Mesenchymal stem cell (in vitro differentiated cells and primary cell): ENCODE measurements at regions not wholly inside any gene's neighbourhood (a gene's known extent, or its start where the extent isn't known, plus 50 kb on each side); places are given as distances from the start of the nearest gene placed in this dataset.

Experiments used
- DNase-seq: peaks from one replicate; pipeline ENCODE4 v3.0.0-alpha.2; 2013
- H2AFZ ChIP-seq: one replicate; pipeline ENCODE4 v1.6.1; 2013; ENCODE audit warnings: low read depth, mild to moderate bottlenecking, control low read depth, inconsistent platforms, low read length, moderate library complexity
- H2AK5ac ChIP-seq: 2 replicates; pipeline ENCODE4 v1.6.1; 2013; ENCODE audit warnings: low read length, moderate library complexity, mild to moderate bottlenecking, inconsistent platforms; ENCODE audit not compliant: severe bottlenecking
- H2BK120ac ChIP-seq: one replicate; pipeline ENCODE4 v1.6.1; 2013; ENCODE audit warnings: low read depth, mild to moderate bottlenecking, inconsistent platforms, low read length, moderate library complexity
- H2BK12ac ChIP-seq, 2 experiments: one replicate each; pipeline ENCODE4 v1.6.1; 2013; ENCODE audit warnings: inconsistent platforms in 2 of 2, low read length in 2 of 2, mild to moderate bottlenecking in 2 of 2, moderate library complexity in 2 of 2, control low read depth in 1 of 2
- H2BK15ac ChIP-seq: one replicate; pipeline ENCODE4 v1.6.1; 2013; ENCODE audit warnings: mild to moderate bottlenecking, low read depth, inconsistent platforms; ENCODE audit not compliant: poor library complexity, severe bottlenecking
- H2BK5ac ChIP-seq: 2 replicates; pipeline ENCODE4 v1.6.1; 2013; ENCODE audit warnings: low read depth, mild to moderate bottlenecking, low read length, control low read depth, inconsistent platforms; ENCODE audit not compliant: poor library complexity, severe bottlenecking
- H3K14ac ChIP-seq, 2 experiments: one replicate each; pipeline ENCODE4 v1.6.1; 2013; ENCODE audit warnings: inconsistent platforms in 2 of 2, low read length in 2 of 2, control low read depth in 1 of 2, mild to moderate bottlenecking in 1 of 2, moderate library complexity in 1 of 2
- H3K18ac ChIP-seq, 2 experiments: one replicate each; pipeline ENCODE4 v1.6.1; 2013; ENCODE audit warnings: inconsistent platforms in 2 of 2, low read length in 2 of 2, control low read depth in 1 of 2, low read depth in 1 of 2, mild to moderate bottlenecking in 1 of 2
- H3K23ac ChIP-seq, 2 experiments: one replicate each; pipeline ENCODE4 v1.6.1; 2013; ENCODE audit warnings: inconsistent platforms in 2 of 2, low read length in 2 of 2, mild to moderate bottlenecking in 2 of 2, moderate library complexity in 2 of 2, control low read depth in 1 of 2
- H3K27ac ChIP-seq: 2 replicates; pipeline ENCODE4 v1.5.1; 2013; ENCODE audit warnings: mild to moderate bottlenecking, moderate library complexity, low read length, control low read depth, inconsistent platforms; ENCODE audit not compliant: poor library complexity, severe bottlenecking
- H3K27me3 ChIP-seq, 2 experiments: 2 replicates each; pipeline versions ENCODE4 v1.6.1 to v1.7.0; 2013; ENCODE audit warnings: low read length in 2 of 2, mild to moderate bottlenecking in 2 of 2, moderate library complexity in 2 of 2, control low read depth in 1 of 2, inconsistent platforms in 1 of 2; ENCODE audit not compliant: control insufficient read depth in 1 of 2, insufficient read depth in 1 of 2
- H3K36me3 ChIP-seq, 2 experiments: 2 replicates each; pipeline versions ENCODE4 v1.6.1 to v1.7.0; 2013; ENCODE audit warnings: low read length in 2 of 2, control low read depth in 1 of 2, inconsistent platforms in 1 of 2, low read depth in 1 of 2, mild to moderate bottlenecking in 1 of 2; ENCODE audit not compliant: insufficient read depth in 2 of 2, control insufficient read depth in 1 of 2
- H3K4ac ChIP-seq, 2 experiments: one replicate each; pipeline ENCODE4 v1.6.1; 2013; ENCODE audit warnings: inconsistent platforms in 2 of 2, low read length in 2 of 2, mild to moderate bottlenecking in 2 of 2, moderate library complexity in 2 of 2, control low read depth in 1 of 2, low read depth in 1 of 2
- H3K4me1 ChIP-seq: 2 replicates; pipeline ENCODE4 v1.6.1; 2013; ENCODE audit warnings: low read depth, low read length, control low read depth; ENCODE audit not compliant: control insufficient read depth, insufficient read depth
- H3K4me2 ChIP-seq: 2 replicates; pipeline ENCODE4 v1.6.1; 2013; ENCODE audit warnings: low read length, mild to moderate bottlenecking, inconsistent platforms; ENCODE audit not compliant: poor library complexity, severe bottlenecking
- H3K4me3 ChIP-seq, 2 experiments: 2 replicates each; pipeline versions ENCODE4 v1.5.1 to v1.7.0; 2013; ENCODE audit warnings: low read length in 2 of 2, mild to moderate bottlenecking in 2 of 2, control low read depth in 1 of 2, low read depth in 1 of 2; ENCODE audit not compliant: insufficient read depth in 1 of 2
- H3K79me1 ChIP-seq: replicated peaks from 2 replicates; pipeline ENCODE4 v1.6.1; 2013; ENCODE audit warnings: mild to moderate bottlenecking, control low read depth, low read length, inconsistent platforms; ENCODE audit not compliant: poor library complexity, severe bottlenecking
- H3K9ac ChIP-seq: 2 replicates; pipeline ENCODE4 v1.7.0; 2013; ENCODE audit warnings: mild to moderate bottlenecking, low read length, moderate library complexity
- H3K9me3 ChIP-seq: 2 replicates; pipeline ENCODE4 v1.7.0; 2013; ENCODE audit warnings: mild to moderate bottlenecking, low read length; ENCODE audit not compliant: control insufficient read depth
- H4K8ac ChIP-seq: one replicate; pipeline ENCODE4 v1.6.1; 2013; ENCODE audit warnings: inconsistent platforms, mild to moderate bottlenecking, low read length, moderate library complexity
- H4K91ac ChIP-seq: one replicate; pipeline ENCODE4 v1.6.1; 2013; ENCODE audit warnings: mild to moderate bottlenecking, low read length, inconsistent platforms
- WGBS: methylation state at CpG from one replicate; pipeline ENCODE4 v1.1.7; 2013; ENCODE audit warnings: mixed read lengths; 5-methylcytosine and 5-hydroxymethylcytosine counted together

DNA sequence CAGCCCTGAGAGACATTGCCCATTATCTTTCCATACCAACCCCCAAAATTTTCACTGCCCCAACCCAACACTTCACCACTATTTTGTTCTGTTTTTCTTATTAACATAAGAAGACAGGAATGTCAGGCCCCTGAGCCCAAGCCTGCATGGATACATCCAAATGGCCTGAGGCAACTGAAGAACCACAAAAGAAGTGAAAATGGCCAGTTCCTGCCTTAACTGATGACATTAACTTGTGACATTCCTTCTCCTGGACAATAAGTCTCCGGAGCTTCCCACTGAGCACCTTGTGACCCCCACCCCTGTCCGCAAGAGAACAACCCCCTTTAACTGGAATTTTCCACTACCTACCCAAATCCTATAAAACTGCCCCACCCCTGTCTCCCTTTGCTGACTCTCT is 1076.4 kb upstream of the GHITM start:
- H3K4me3 ChIP-seq, result no peak overlapping the region
- no peak overlapping the region for H2BK120ac ChIP-seq
- no peaks in the 10 kb centered on the region for H3K27me3 ChIP-seq
- no peak overlapping the region for H2BK5ac ChIP-seq
- H4K91ac ChIP-seq, result no peak overlapping the region
- H3K4ac ChIP-seq, result no peak overlapping the region
- no peaks in the 10 kb centered on the region for H3K79me1 ChIP-seq
- H2BK15ac ChIP-seq, result no peak overlapping the region
- H3K4me1 ChIP-seq, result no peaks in the 10 kb centered on the region
- 92% methylated on average over 2 of the region's 2 CpGs for WGBS
- no peak overlapping the region for H2AFZ ChIP-seq
- H3K14ac ChIP-seq, result no peak overlapping the region
- no peak for DNase-seq
- H2BK12ac ChIP-seq, result no peak overlapping the region
- H2AK5ac ChIP-seq, result no peak overlapping the region
- no peak overlapping the region for H3K18ac ChIP-seq
- no peaks in the 10 kb centered on the region for H3K36me3 ChIP-seq
- no peak overlapping the region for H3K4me2 ChIP-seq
- no peak overlapping the region for H3K9ac ChIP-seq
- H3K9me3 ChIP-seq, result peaks cover 6% of the 10 kb centered on the region
- H3K23ac ChIP-seq, result no peak overlapping the region
- no peak overlapping the region for H3K27ac ChIP-seq
- no peak overlapping the region for H4K8ac ChIP-seq

- H3K14ac ChIP-seq, result no peak overlapping the region
- no peak overlapping the region for H4K91ac ChIP-seq
- H2BK5ac ChIP-seq, result no peak overlapping the region
- H3K23ac ChIP-seq, result no peak overlapping the region
- H4K8ac ChIP-seq, result no peak overlapping the region
- no peak overlapping the region for H2BK120ac ChIP-seq
- no peak overlapping the region for H3K9ac ChIP-seq
- DNase-seq, result no peak
- no peak overlapping the region for H3K18ac ChIP-seq
- no peaks in the 10 kb centered on the region for H3K27me3 ChIP-seq
- no peak overlapping the region for H2BK12ac ChIP-seq
- no peak overlapping the region for H3K4me3 ChIP-seq
- H3K9me3 ChIP-seq, result peaks cover 8% of the 10 kb centered on the region
- no peak overlapping the region for H3K27ac ChIP-seq
- H2AK5ac ChIP-seq, result no peak overlapping the region
- WGBS, result 78% methylated on average over 1 of the region's 1 CpG
- no peaks in the 10 kb centered on the region for H3K4me1 ChIP-seq
- H3K36me3 ChIP-seq, result no peaks in the 10 kb centered on the region
- H3K4me2 ChIP-seq, result no peak overlapping the region
- no peaks in the 10 kb centered on the region for H3K79me1 ChIP-seq
- H3K4ac ChIP-seq, result no peak overlapping the region
- H2AFZ ChIP-seq, result no peak overlapping the region
- H2BK15ac ChIP-seq, result no peak overlapping the region
Observed at GRCh38 chr10:83073472-83073871, 1065.8 kb upstream of the GHITM start.

- Histone ChIP-seq H3K23ac (no peak overlapping the region), H3K4me2 (no peak overlapping the region), H2AK5ac (no peak overlapping the region), H2BK12ac (no peak overlapping the region), H4K91ac (no peak overlapping the region), H3K36me3 (no peaks in the 10 kb centered on the region), H3K18ac (no peak overlapping the region), H2BK5ac (no peak overlapping the region), H3K4me3 (no peak overlapping the region), H3K9ac (no peak overlapping the region), H3K27ac (no peak overlapping the region), H3K4ac (no peak overlapping the region), H2AFZ (no peak overlapping the region), H2BK15ac (no peak overlapping the region), H3K27me3 (no peaks in the 10 kb centered on the region), H3K14ac (no peak overlapping the region), H4K8ac (no peak overlapping the region), H3K9me3 (peaks cover 8% of the 10 kb centered on the region), H3K79me1 (no peaks in the 10 kb centered on the region), H3K4me1 (no peaks in the 10 kb centered on the region), H2BK120ac (no peak overlapping the region)
- peak; percentile 2 for DNase-seq
- WGBS, result 40% methylated on average over 1 of the region's 4 CpGs
Observed at GRCh38 chr10:83075016-83075814, 1064.1 kb upstream of the GHITM start.

- no peak overlapping the region for H3K4me3 ChIP-seq
- H3K4me1 ChIP-seq, result no peaks in the 10 kb centered on the region
- no peak overlapping the region for H3K4me2 ChIP-seq
- no peak overlapping the region for H4K91ac ChIP-seq
- no peak overlapping the region for H3K4ac ChIP-seq
- H2BK120ac ChIP-seq, result no peak overlapping the region
- no peak overlapping the region for H4K8ac ChIP-seq
- H3K36me3 ChIP-seq, result no peaks in the 10 kb centered on the region
- H3K23ac ChIP-seq, result no peak overlapping the region
- H3K18ac ChIP-seq, result no peak overlapping the region
- H3K27me3 ChIP-seq, result no peaks in the 10 kb centered on the region
- H2BK12ac ChIP-seq, result no peak overlapping the region
- H2AFZ ChIP-seq, result no peak overlapping the region
- no peak overlapping the region for H2AK5ac ChIP-seq
- H3K14ac ChIP-seq, result no peak overlapping the region
- DNase-seq, result no peak
- no peak overlapping the region for H2BK5ac ChIP-seq
- H2BK15ac ChIP-seq, result no peak overlapping the region
- no peaks in the 10 kb centered on the region for H3K79me1 ChIP-seq
- H3K9ac ChIP-seq, result no peak overlapping the region
- H3K27ac ChIP-seq, result no peak overlapping the region
- H3K9me3 ChIP-seq, result peaks cover 4% of the 10 kb centered on the region
Observed at GRCh38 chr10:83075815-83076355, 1063.4 kb upstream of the GHITM start.
